DND-41 (cell line): ENCODE measurements at regions not wholly inside any gene's neighbourhood (a gene's known extent, or its start where the extent isn't known, plus 50 kb on each side); places are given as distances from the start of the nearest gene placed in this dataset.

Experiments used
- ATAC-seq: fragments of 200-7000 bp; cut with Tn5 transposase; 3 replicates; pipeline ENCODE4 v1.9.1; 2021; ENCODE audit warnings: low read depth; ENCODE audit not compliant: insufficient read depth
- DNase-seq: peaks from one replicate; pipeline ENCODE4 v3.0.0-alpha.2; 2020
- H2AFZ ChIP-seq: 2 replicates; pipeline ENCODE4 v1.6.0; 2012; ENCODE audit warnings: low read depth, low read length
- H3K27ac ChIP-seq: 2 replicates; pipeline ENCODE4 v1.5.1; 2012; ENCODE audit warnings: low read length, inconsistent platforms
- H3K27me3 ChIP-seq: fragments of 200-600 bp; sonication (generic); 2 replicates; pipeline ENCODE4 v1.6.0; 2012; ENCODE audit warnings: low read length, mild to moderate bottlenecking, inconsistent platforms; ENCODE audit not compliant: insufficient read depth, poor library complexity
- H3K36me3 ChIP-seq: 2 replicates; pipeline ENCODE4 v1.5.1; 2012; ENCODE audit warnings: low read length, inconsistent platforms; ENCODE audit not compliant: insufficient read depth
- H3K4me1 ChIP-seq: 2 replicates; pipeline ENCODE4 v1.5.1; 2012; ENCODE audit warnings: mild to moderate bottlenecking, low read length; ENCODE audit not compliant: insufficient read depth
- H3K4me2 ChIP-seq: 2 replicates; pipeline ENCODE4 v1.6.0; 2012; ENCODE audit warnings: mild to moderate bottlenecking, moderate library complexity, low read length, inconsistent platforms; ENCODE audit not compliant: insufficient read depth
- H3K4me3 ChIP-seq, 2 experiments: fragments of 200-600 bp in 1 of 2; shearing (Covaris generic) in 1 of 2; 2 replicates each; pipeline ENCODE4 v1.5.1; 2012 to 2016; ENCODE audit warnings: inconsistent platforms in 2 of 2, low read length in 2 of 2, mild to moderate bottlenecking in 2 of 2, low read depth in 1 of 2, moderate library complexity in 1 of 2
- H3K79me2 ChIP-seq: 2 replicates; pipeline ENCODE4 v1.6.0; 2012; ENCODE audit warnings: low read length, inconsistent platforms; ENCODE audit not compliant: insufficient read depth
- H3K9ac ChIP-seq: 2 replicates; pipeline ENCODE4 v1.6.0; 2012; ENCODE audit warnings: low read depth, mild to moderate bottlenecking, inconsistent platforms, low read length, moderate library complexity
- H3K9me3 ChIP-seq: 2 replicates; pipeline ENCODE4 v1.5.1; 2012; ENCODE audit warnings: low read length, moderate library complexity, mild to moderate bottlenecking, inconsistent platforms; ENCODE audit not compliant: insufficient read depth, severe bottlenecking
- H4K20me1 ChIP-seq: 2 replicates; pipeline ENCODE4 v1.6.0; 2012; ENCODE audit warnings: low read length; ENCODE audit not compliant: insufficient read depth
- EZH2 ChIP-seq: IDR thresholded peaks from 3 replicates; pipeline ENCODE4 v1.6.1; 2012; ENCODE audit warnings: borderline replicate concordance, low read depth, mild to moderate bottlenecking, moderate library complexity, low read length, inconsistent platforms; ENCODE audit not compliant: severe bottlenecking
- TF ChIP-seq, protein P1 (sequence below): IDR thresholded peaks from 2 replicates; pipeline ENCODE4 v1.5.1; 2012; ENCODE audit warnings: borderline replicate concordance, low read length, moderate library complexity, mild to moderate bottlenecking; ENCODE audit not compliant: poor library complexity, severe bottlenecking; ENCODE audit errors: extremely low read depth

DNA sequence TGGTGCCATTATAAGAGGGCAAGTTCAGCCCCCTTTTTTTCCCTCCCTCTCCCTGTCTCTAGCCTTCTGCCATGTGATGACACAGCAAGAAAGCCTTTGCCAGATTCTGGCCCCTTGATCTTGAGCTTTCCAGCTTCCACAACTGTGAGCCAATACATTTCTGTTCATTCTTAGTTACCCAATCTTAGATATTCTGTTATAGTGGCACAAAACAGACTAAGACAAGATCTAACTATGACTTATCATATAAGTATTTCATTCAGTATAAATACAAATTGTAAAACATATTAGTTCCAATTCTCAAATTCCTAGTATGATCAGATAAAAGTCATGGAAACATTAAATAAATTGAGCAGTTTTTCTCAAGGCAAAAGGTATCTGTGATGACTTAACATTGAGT is 276.3 kb downstream of the COX7C start:
- no peak overlapping the region for H3K9ac ChIP-seq
- no peaks in the 10 kb centered on the region for H4K20me1 ChIP-seq
- no peaks in the 10 kb centered on the region for H3K36me3 ChIP-seq
- no peak for ATAC-seq
- no peaks in the 10 kb centered on the region for H3K27me3 ChIP-seq
- no peak overlapping the region for H3K27ac ChIP-seq
- no peaks in the 10 kb centered on the region for H3K9me3 ChIP-seq
- no peaks in the 10 kb centered on the region for H3K79me2 ChIP-seq
- TF ChIP-seq, protein P1, sequence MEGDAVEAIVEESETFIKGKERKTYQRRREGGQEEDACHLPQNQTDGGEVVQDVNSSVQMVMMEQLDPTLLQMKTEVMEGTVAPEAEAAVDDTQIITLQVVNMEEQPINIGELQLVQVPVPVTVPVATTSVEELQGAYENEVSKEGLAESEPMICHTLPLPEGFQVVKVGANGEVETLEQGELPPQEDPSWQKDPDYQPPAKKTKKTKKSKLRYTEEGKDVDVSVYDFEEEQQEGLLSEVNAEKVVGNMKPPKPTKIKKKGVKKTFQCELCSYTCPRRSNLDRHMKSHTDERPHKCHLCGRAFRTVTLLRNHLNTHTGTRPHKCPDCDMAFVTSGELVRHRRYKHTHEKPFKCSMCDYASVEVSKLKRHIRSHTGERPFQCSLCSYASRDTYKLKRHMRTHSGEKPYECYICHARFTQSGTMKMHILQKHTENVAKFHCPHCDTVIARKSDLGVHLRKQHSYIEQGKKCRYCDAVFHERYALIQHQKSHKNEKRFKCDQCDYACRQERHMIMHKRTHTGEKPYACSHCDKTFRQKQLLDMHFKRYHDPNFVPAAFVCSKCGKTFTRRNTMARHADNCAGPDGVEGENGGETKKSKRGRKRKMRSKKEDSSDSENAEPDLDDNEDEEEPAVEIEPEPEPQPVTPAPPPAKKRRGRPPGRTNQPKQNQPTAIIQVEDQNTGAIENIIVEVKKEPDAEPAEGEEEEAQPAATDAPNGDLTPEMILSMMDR = no peak
- DNase-seq = no peak
- no peak overlapping the region for H2AFZ ChIP-seq
- H3K4me3 ChIP-seq = no peak overlapping the region
- H3K4me1 ChIP-seq = no peaks in the 10 kb centered on the region
- H3K4me2 ChIP-seq = no peak overlapping the region

DNA sequence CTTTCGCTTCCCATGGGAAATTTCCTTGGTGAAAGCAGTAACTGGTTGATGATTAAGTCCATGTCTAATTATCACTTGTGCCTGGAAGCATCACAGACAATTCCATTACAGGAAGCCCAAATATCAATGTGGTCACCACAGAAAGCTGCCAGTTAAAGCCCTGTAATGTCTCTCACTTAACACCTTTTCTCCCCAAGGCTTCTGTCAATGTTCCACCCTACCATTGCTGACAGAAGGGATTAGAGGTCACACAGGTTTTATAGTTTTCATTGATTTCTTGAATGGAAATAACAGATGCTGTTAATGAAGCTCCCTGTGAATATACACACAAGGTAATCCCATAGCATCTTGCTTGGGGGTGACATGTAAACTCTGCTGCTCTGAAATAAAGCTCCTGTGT is 279.2 kb downstream of the COX7C start:
- no peak for ATAC-seq
- H2AFZ ChIP-seq = no peak overlapping the region
- H3K9me3 ChIP-seq = no peaks in the 10 kb centered on the region
- no peak overlapping the region for H3K4me2 ChIP-seq
- no peaks in the 10 kb centered on the region for H3K4me1 ChIP-seq
- DNase-seq = no peak
- no peak overlapping the region for H3K4me3 ChIP-seq
- no peaks in the 10 kb centered on the region for H3K27me3 ChIP-seq
- no peak overlapping the region for H3K9ac ChIP-seq
- no peaks in the 10 kb centered on the region for H4K20me1 ChIP-seq
- H3K36me3 ChIP-seq = no peaks in the 10 kb centered on the region
- H3K79me2 ChIP-seq = no peaks in the 10 kb centered on the region
- TF ChIP-seq, protein P1 = no peak
- no peak for TF ChIP-seq EZH2
- H3K27ac ChIP-seq = no peak overlapping the region

DNA sequence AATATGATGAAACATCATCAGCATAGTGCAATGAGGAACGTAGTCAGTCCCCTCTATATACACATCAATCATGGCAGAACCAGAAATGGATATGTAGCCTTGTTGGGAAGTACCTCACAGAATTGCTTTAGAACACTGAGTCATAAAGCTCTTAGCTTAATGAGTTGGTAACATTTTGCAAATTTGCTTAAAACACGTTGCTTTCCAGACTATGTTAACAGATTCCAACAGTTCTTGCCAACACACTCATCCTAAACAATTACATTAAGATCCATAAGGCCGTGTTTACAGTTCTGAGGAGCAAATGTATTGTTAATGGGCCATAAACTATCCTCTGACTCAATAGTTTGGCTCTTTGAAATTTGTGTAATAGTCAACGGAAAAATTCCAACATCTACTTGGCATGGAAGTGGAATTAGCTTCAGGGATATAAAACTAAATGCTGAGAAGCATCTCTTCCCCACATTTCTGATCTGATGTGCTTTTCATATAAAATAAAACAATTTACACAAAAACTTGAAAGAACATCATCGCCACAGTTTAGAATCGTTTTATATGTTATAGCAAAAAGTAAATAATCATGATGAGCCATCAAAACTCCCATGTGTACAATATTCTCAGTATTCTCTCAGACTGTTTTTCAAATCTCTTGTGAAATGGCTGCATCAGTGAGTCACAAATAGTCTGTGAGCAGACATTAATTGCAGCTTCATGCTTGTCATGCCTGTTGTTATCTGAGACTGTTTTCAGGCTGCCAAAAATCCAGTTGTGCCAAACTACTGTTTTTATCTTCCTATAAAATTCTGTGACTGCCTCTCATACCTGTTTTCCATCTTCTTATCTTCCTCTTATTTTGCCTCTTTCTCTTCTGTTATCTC is 291.9 kb downstream of the COX7C start:
- Histone ChIP-seq H3K4me3 (no peak overlapping the region), H4K20me1 (no peaks in the 10 kb centered on the region), H3K4me1 (no peaks in the 10 kb centered on the region), H3K4me2 (no peak overlapping the region), H3K27ac (no peak overlapping the region), H2AFZ (no peak overlapping the region), H3K79me2 (no peaks in the 10 kb centered on the region), H3K27me3 (no peaks in the 10 kb centered on the region), H3K36me3 (no peaks in the 10 kb centered on the region), H3K9me3 (no peaks in the 10 kb centered on the region), H3K9ac (no peak overlapping the region)
- no peak for TF ChIP-seq EZH2
- TF ChIP-seq, protein P1 = no peak
- DNase-seq (no peak), ATAC-seq (no peak)

DNA sequence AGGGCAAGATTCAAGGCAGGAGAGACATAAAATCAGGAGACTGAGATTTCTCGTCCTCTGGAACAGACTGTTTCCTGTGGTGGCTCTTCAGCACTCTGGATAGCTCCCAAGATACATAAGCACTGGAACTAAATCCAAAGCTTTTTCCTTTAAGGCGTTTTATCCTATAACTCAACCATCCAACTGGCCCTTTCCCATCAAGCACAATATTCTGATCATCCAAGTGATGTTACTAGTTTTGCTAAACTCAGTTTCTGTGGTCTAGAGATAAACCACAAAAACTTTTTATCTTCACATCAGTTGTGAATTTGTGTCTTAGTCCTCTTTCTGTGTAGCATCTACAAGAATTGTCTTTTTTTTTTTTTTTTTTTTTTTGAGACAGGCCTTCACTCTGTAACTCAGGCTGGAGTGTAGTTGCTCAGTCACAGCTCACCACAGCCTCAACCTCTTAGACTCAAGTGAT is 299.4 kb downstream of the COX7C start:
- no peak overlapping the region for H3K4me2 ChIP-seq
- TF ChIP-seq, protein P1 = no peak
- TF ChIP-seq EZH2 = no peak
- no peaks in the 10 kb centered on the region for H4K20me1 ChIP-seq
- H3K4me3 ChIP-seq = no peak overlapping the region
- ATAC-seq = peak; percentile 83
- H3K27ac ChIP-seq = no peak overlapping the region
- H3K9ac ChIP-seq = no peak overlapping the region
- H3K79me2 ChIP-seq = no peaks in the 10 kb centered on the region
- DNase-seq = peak; percentile 27
- no peaks in the 10 kb centered on the region for H3K36me3 ChIP-seq
- H2AFZ ChIP-seq = no peak overlapping the region
- no peaks in the 10 kb centered on the region for H3K9me3 ChIP-seq
- H3K27me3 ChIP-seq = no peaks in the 10 kb centered on the region
- H3K4me1 ChIP-seq = no peaks in the 10 kb centered on the region
